NCI-H524 (cell line): ENCODE measurements at regions not wholly inside any gene's neighbourhood (a gene's known extent, or its start where the extent isn't known, plus 50 kb on each side); places are given as distances from the start of the nearest gene placed in this dataset.

Experiments used
- DNase-seq, 2 experiments: peaks; one replicate each; lab custom pipeline; 2025; lab: John Stamatoyannopoulos, UW

GRCh38 chr22:44613196-44613595, 88.8 kb upstream of the PRR5 start:
- no peak for DNase-seq

DNA sequence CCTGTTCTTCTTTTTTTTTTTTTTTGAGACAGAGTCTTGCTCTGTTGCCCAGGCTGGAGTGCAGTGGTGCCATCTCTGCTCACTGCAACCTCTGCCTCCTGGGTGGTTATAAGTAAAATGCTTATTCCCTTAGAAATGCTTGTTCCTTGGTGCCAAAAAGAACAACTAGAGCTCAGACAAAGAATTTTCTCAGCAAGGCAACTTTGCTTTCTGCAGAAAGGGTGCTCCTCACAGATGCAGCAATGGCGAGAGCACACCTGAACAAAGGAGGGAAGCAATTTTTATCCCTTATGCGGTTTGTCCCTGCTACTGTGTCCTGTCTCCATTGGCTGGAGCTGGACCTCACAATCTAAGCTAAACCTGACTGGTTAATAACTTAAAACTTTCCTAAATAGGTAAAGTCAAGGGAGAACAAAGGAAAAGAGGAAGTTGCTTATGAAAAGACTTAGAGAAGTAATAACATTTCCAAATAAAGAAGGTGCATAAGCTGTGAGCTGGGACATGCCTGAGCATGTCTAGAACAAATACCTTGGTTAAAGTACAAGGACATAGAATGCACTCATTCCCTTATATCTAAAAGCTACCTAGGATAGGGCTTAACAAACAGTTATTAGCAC, 90.0 kb upstream of the PRR5 start:
- DNase-seq = no peak

GRCh38 chr22:44610071-44610470, 91.9 kb upstream of the PRR5 start:
- no peak for DNase-seq

- no peak for DNase-seq
These were observed 92.5 kb upstream of the PRR5 start for GRCh38 chr22:44609400-44609988.

- DNase-seq = peak in 1 of 2 experiments; percentile 34
These were observed 93.2 kb upstream of the PRR5 start for GRCh38 chr22:44608597-44609399.

- DNase-seq = no peak
These were observed 95.9 kb upstream of the PRR5 start for GRCh38 chr22:44606126-44606525.

DNA sequence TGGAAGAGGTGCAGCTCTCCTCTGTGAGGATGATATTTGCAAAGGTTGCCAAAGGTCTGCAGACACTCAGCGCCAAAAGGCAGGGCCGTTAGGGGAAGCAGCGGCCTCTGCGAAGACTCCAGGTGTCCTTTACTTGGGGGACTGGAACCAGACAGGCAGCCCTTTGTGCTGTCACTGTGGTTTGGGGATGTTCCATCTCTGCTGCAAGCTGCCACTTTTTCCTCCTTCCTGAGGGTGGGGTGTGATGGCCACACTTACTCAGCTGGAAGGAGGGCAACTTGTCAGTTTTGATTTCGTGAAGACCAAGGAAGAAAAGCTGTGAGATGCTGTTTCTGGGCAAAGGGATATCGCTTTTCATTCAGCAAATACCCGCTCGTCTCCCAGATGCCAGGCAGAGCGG, 96.5 kb upstream of the PRR5 start:
- DNase-seq = no peak

- DNase-seq = no peak
These were observed 97.0 kb upstream of the PRR5 start for GRCh38 chr22:44604991-44605390.

DNA sequence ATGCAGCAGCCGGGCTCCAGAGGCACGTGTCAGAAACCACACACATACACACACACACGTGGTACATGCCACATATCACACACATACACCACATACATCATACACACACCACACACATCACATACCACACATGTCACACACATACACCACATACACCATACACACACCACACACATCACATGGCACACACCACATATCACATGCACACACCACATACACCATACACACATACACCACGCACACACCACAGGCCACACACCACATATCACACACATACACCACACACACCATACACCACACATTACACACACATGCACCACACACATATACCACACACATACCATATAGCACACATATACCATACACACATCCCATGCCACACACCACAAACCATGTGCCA, 97.5 kb upstream of the PRR5 start:
- no peak for DNase-seq

- no peak for DNase-seq
These were observed 98.2 kb upstream of the PRR5 start for GRCh38 chr22:44603767-44604166.

DNA sequence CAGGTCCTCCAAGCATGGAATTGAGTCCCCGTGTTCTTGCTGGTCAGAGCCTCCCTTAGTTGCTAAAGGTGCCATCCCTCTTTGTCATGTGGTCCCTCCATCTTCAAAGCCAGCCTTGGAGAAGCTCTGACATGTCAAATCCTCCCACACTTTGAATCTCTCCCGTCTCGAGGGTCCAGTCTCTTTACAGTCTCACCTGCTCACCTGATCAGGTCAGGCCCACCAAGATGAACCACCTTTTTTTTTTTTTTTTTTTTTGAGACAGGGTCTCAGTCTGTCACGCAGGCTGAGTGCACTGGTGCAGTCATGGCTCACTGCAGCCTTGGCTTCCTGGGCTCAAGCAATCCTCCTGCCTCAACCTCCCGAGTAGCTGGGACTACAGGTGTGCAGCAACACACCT, 100.3 kb upstream of the PRR5 start:
- DNase-seq = no peak

DNA sequence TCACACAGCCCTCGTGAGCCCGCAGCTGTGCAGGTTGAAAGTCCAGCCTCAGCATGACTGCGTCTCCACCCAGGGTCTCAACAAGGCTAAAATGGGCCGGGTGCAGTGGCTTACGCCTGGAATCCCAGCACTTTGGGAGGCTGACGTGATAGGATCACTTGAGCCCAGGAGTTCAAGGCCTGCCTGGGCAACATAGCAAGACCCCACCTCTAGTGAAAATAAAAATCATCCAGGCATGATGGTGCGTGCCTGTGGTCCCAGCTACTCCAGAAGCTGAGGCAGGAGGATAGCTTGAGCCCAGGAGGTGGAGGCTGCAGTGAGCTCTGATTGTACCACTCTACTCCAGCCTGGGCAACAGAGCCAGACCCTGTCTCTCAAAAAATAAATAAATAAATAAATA, 100.8 kb upstream of the PRR5 start:
- DNase-seq = no peak

DNA sequence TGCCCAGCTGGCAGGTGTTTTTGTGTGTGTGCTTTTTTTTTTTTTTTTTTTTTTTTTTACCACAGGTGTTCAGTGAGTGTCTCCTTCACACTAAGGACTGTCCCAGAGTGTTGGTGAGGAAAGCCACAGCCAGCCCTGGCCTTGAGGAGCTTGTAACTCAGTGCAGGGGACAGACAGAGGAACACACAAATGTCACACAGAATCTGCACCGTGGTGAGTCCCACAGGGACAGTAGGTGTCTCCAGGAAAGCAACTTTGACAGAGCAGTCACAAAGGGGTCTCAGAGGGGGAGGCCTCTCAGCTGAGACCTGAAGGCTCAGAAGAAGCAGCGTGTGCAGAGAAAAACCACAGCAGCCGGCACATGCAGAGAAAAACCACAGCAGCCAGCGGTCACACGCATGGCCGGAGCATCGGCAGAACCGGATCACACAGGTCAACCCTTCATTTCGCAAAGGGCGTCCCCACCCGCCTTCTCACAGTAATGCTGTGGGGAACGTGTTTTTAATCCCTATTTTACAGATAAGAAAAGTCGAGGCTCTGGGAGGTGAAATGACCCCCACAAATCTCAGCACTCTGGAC, 101.7 kb upstream of the PRR5 start:
- DNase-seq = no peak

DNA sequence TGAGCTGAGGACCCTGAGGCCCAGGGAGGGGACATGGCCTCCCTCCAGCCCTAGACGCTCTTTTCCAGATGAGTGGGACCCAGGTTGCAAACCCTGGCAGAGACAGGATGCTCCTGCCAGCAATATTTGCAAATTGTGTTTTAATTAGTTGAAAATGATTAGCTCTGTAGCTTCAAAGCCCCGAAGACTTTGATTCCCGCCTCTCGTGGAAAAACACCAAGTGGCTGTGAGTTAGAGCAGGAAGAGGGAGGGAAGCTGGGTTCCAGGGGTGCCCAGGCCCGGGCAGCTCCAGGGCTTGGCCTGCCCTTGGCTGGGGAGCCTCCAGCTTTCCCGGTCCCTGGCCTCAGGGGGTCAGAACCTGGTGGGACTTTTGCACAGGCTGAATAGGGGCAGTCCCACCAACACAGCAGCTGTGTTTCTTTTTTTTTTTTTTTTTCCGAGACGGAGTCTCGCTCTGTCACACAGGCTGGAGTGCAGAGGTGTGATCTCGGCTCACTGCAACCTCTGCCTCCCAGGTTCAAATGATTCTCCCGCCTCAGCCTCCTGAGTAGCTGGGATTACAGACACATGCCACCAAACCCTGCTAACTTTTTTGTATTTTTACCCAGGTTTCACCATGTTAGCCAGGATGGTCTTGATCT, 101.6 kb upstream of the RTL6 start:
- DNase-seq = no peak

- no peak for DNase-seq
These were observed 101.1 kb upstream of the RTL6 start for GRCh38 chr22:44599084-44599483.

- DNase-seq = peak; percentile 98 to 99
These were observed 99.6 kb upstream of the RTL6 start for GRCh38 chr22:44597616-44598015.

DNA sequence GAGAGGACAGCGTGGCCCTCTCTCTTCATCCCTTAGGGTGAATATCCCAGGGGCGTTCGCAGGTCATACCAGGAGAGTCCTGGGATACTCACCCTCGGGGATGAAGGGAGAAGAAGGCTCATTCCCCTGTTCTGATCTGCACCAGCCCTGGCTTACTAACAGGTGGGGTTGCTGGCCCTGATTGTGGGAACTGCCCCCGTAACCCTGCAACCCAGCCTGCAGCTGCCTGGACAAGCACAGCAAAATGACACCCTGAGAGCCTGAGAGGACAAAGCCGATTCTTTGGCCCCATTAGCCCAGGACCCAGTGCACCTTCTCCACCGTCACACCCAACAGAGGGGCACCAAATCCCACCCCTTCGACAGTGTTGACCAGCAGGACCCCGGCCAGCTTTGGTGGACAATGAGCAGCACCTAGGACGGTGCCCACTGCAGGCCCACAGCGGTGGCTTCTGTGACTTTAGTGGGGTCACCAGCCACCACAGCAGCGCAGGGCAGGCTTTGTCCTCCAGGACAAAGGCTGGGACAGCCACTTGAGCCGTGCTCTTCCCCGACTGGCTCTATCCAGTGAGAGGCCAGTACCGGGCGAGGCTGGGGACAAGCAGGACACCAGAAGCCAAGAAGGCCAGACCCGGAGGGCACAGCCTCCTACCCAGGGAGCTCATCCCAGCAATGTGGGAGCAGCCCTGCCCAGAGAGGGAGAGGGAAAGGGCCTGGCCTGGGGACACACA, 98.5 kb upstream of the RTL6 start:
- peak; percentile 59 to 66 for DNase-seq

GRCh38 chr22:44595841-44596341, 97.9 kb upstream of the RTL6 start:
- DNase-seq = peak; percentile 90 to 96

DNA sequence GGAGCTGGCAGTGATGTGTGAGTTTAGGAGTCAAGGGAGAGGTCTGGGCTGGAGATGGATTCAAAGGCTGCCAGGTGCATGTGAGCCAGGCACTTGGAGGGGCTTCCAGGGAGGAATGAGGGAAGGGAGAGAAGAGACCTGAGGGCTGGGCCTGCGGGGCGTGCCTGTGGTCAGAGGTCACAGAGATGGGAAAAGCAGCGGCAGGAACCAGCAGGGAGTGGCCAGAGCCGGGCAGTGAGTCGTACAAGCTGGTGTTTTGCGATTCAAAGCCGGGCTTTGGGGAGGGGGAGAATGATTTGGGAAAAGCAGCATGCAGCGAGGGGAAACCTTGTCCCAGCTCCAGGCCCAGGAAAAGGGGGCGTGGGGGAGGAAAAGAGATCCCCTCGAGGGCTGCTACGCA, 96.9 kb upstream of the RTL6 start:
- DNase-seq = no peak

- DNase-seq = no peak
These were observed 94.8 kb upstream of the RTL6 start for GRCh38 chr22:44592824-44593148.

GRCh38 chr22:44592126-44592823, 94.2 kb upstream of the RTL6 start:
- DNase-seq = peak in 1 of 2 experiments; percentile 47
